Stomach (tissue), 8 donors: ENCODE measurements at regions not wholly inside any gene's neighbourhood (a gene's known extent, or its start where the extent isn't known, plus 50 kb on each side); places are given as distances from the start of the nearest gene placed in this dataset.

Source experiments
- DNase-seq, 2 donors: peaks; one replicate each; pipeline versions ENCODE4 v3.0.0 to v3.0.0-alpha.2; 2013 to 2019
- H3K27ac ChIP-seq, 5 donors: fragments of 200-600 bp in 4 of 5; sonication (generic) in 4 of 5; one replicate each; pipeline ENCODE4 v1.5.1; 2013 to 2019; ENCODE audit warnings: mild to moderate bottlenecking in 1 of 5, moderate library complexity in 1 of 5
- H3K27me3 ChIP-seq, 3 donors: fragments of 200-600 bp; sonication (generic); one replicate each; pipeline ENCODE4 v1.5.1; 2017 to 2019; ENCODE audit warnings: mixed run types in 1 of 3
- H3K36me3 ChIP-seq, 4 donors: fragments of 200-600 bp; sonication (generic); 1 replicate in 3 of 4; 2 replicates in 1 of 4; pipeline ENCODE4 v1.5.1; 2016 to 2019
- H3K4me1 ChIP-seq, 4 donors: fragments of 200-600 bp; sonication (generic); one replicate each; pipeline ENCODE4 v1.5.1; 2016 to 2019
- H3K4me3 ChIP-seq, 4 donors: fragments of 200-600 bp; sonication (generic) in 3 of 4; one replicate each; pipeline ENCODE4 v1.5.1; 2016 to 2019; ENCODE audit warnings: mild to moderate bottlenecking in 1 of 4
- H3K9me3 ChIP-seq, 4 donors: fragments of 200-600 bp; sonication (generic); one replicate each; pipeline ENCODE4 v1.5.1; 2016 to 2019
- EP300 ChIP-seq: sonication (generic); formaldehyde crosslinking; IDR thresholded peaks from one replicate; pipeline ENCODE4 v1.6.1; 2017; ENCODE audit warnings: antibody characterized with exemption
- POLR2A ChIP-seq, 4 donors: fragments of 450-650 bp; IDR thresholded peaks; one replicate each; pipeline ENCODE4 v1.6.1; 2016; ENCODE audit warnings: antibody characterized with exemption in 4 of 4, control low read depth in 2 of 4, mild to moderate bottlenecking in 1 of 4, moderate library complexity in 1 of 4
- POLR2AphosphoS5 ChIP-seq, 3 donors: sonication (generic); formaldehyde crosslinking; IDR thresholded peaks; one replicate each; pipeline ENCODE4 v1.6.1; 2016; ENCODE audit warnings: antibody characterized with exemption in 3 of 3
- WGBS, 5 donors: extraction: QIAGEN DNeasy Blood & Tissue Kit in 3 of 5; methylation state at CpG; one replicate each; pipeline versions ENCODE4 v1.1.5 to v1.1.7; 2013 to 2018; 5-methylcytosine and 5-hydroxymethylcytosine counted together
- intact Hi-C: fragments of 100-400 bp; cut with DNase I; formaldehyde crosslinking; loops from one replicate; pipeline ENCODE4 v1.15.1; 2023; ENCODE audit warnings: low total_unique reads
- TF ChIP-seq, protein P1 (sequence below), 7 experiments: fragments of 450-650 bp in 4 of 7; fragments of 200-600 bp in 3 of 7; sonication (generic) in 3 of 7; IDR thresholded peaks; one replicate each; pipeline ENCODE4 v1.5.1; 2016 to 2019; ENCODE audit warnings: antibody characterized with exemption in 7 of 7, control low read depth in 2 of 7, mild to moderate bottlenecking in 1 of 7
- donor health status: healthy with polysubstance abuse.
- donor health status: Bipolar disorder and iron deficiency.
- donor health status: healthy.

DNA sequence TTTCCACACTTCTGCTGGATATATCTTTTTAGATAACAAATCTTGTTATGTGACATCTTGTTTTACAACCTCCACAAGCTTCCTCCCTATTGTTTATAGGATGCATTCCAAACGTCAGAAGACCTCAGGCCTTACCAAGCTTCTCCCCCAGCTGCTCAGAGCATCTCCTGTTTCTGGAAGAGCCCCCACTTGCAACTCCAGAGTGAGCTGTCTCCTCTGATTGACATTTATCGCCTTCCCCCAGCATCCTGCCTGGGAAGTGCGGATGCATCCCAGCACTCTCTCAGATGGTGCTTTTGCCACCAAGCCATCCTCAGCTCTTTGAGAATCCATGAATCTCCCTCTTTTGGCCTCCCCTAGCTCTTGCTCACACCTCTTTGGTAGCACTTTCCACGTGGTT lies 123.5 kb downstream of the LRRC70 start:
- Histone ChIP-seq H3K4me3 (no peak overlapping the region), H3K4me1 (no peaks in the 10 kb centered on the region), H3K27me3 (no peaks in the 10 kb centered on the region), H3K27ac (no peak overlapping the region), H3K9me3 (peaks cover 0 to 5% (median under 1%) of the 10 kb centered on the region in 4 donors), H3K36me3 (no peaks in the 10 kb centered on the region)
- intact Hi-C loops: no loop called here
- 56 to 68% (median 64%) methylated on average over 4 of the region's 4 CpGs for WGBS, 5 donors
- no peak for DNase-seq
- TF ChIP-seq POLR2AphosphoS5 (IDR thresholded peaks at IDR 0.05) (no peak), POLR2A (IDR thresholded peaks at IDR 0.05) (no peak), EP300 (no peak)
- TF ChIP-seq, protein P1, sequence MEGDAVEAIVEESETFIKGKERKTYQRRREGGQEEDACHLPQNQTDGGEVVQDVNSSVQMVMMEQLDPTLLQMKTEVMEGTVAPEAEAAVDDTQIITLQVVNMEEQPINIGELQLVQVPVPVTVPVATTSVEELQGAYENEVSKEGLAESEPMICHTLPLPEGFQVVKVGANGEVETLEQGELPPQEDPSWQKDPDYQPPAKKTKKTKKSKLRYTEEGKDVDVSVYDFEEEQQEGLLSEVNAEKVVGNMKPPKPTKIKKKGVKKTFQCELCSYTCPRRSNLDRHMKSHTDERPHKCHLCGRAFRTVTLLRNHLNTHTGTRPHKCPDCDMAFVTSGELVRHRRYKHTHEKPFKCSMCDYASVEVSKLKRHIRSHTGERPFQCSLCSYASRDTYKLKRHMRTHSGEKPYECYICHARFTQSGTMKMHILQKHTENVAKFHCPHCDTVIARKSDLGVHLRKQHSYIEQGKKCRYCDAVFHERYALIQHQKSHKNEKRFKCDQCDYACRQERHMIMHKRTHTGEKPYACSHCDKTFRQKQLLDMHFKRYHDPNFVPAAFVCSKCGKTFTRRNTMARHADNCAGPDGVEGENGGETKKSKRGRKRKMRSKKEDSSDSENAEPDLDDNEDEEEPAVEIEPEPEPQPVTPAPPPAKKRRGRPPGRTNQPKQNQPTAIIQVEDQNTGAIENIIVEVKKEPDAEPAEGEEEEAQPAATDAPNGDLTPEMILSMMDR (IDR thresholded peaks at IDR 0.05): no peak

DNA sequence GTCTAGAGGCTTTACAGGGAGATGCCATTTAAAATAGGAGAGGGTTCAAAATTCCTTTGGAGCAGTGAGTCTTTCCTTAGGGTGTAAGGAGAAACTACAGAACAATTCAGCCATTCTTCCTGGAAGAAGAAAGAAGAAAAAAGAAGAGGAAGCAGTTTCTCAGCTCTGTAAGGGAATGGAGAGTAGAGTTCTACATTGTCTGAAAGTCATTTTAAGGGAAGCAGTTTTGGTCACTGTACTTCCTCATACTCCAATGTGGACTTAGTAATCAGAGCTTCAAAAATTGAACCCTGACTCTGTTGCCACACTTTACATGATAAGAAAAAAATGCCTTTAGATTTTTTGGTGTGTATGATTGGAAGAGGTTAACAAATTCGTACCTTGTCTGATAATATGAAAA lies 122.4 kb downstream of the LRRC70 start:
- H3K27me3 ChIP-seq: no peaks in the 10 kb centered on the region
- WGBS, 5 donors: 26 to 55% (median 46%) methylated on average over 1 of the region's 1 CpG

DNA sequence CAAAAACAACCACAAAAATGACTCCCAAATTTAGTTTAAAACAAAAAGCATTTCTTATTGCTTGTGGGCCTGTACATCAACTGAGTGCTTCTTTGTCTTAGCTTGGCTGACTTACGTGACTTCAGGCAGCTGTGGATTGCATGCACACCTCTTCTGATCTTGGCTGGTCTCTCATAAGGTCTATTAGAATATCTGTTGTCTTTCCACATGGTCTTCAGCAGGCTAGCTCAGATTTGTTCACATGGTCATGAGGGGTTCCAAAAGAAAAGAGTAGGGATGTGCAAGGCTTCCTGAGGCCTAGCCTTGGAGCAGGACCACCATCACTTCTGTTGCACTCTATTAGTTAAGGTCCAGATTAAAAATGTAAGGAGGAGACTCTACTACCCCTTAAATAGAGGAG lies 120.1 kb downstream of the LRRC70 start:
- H3K4me1 ChIP-seq: no peaks in the 10 kb centered on the region
- H3K27me3 ChIP-seq: no peaks in the 10 kb centered on the region
- H3K9me3 ChIP-seq: peaks cover 0 to 5% (median 0%) of the 10 kb centered on the region in 4 donors
- H3K27ac ChIP-seq: no peak overlapping the region
- H3K4me3 ChIP-seq: no peak overlapping the region
- no peak for DNase-seq
- intact Hi-C loops: no loop called here
- TF ChIP-seq, protein P1 (IDR thresholded peaks at IDR 0.05): no peak
- no peak for TF ChIP-seq POLR2A (IDR thresholded peaks at IDR 0.05)
- no peak for TF ChIP-seq EP300
- no peak for TF ChIP-seq POLR2AphosphoS5 (IDR thresholded peaks at IDR 0.05)
- 46 to 85% (median 81%) methylated on average over 1 of the region's 1 CpG for WGBS, 5 donors
- no peaks in the 10 kb centered on the region for H3K36me3 ChIP-seq

More for the DNA sequence above, 122.4 kb downstream of the LRRC70 start:
- H3K9me3 ChIP-seq: peaks cover 0 to 5% (median 0%) of the 10 kb centered on the region in 4 donors
- H3K27ac ChIP-seq: no peak overlapping the region
- intact Hi-C loops: no loop called here
- DNase-seq: no peak
- no peaks in the 10 kb centered on the region for H3K4me1 ChIP-seq
- H3K36me3 ChIP-seq: no peaks in the 10 kb centered on the region
- no peak overlapping the region for H3K4me3 ChIP-seq
- TF ChIP-seq POLR2A (IDR thresholded peaks at IDR 0.05) (no peak), POLR2AphosphoS5 (IDR thresholded peaks at IDR 0.05) (no peak), EP300 (no peak)
- TF ChIP-seq, protein P1 (IDR thresholded peaks at IDR 0.05): no peak

DNA sequence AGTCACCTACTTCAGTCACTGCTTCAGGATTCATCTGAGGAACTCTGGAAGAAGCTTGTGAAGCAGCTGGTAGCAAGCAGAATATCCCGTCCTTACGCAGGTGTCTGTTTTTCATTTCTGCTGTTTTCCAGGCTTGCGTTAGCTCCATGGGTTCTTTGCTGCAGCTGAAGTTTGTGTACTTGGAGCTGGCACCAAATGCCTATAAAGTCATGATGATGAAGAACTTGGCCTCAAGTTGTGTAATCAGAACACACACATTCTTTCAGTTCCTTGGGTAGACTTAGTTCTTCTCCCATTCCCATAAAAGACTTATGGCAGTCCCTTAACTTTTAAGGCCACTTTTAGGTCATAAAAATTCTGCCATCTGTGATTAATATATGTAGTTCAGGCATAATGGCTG lies 116.7 kb downstream of the LRRC70 start:
- Histone ChIP-seq H3K27me3 (no peaks in the 10 kb centered on the region), H3K4me3 (no peak overlapping the region), H3K4me1 (peaks cover 0 to 5% (median 2%) of the 10 kb centered on the region in 4 donors), H3K36me3 (no peaks in the 10 kb centered on the region), H3K27ac (peak overlapping the region in 1 of 5 donors; percentile 46), H3K9me3 (peaks cover 0 to 5% (median 0%) of the 10 kb centered on the region in 4 donors)
- TF ChIP-seq EP300: no peak
- TF ChIP-seq, protein P1 (IDR thresholded peaks at IDR 0.05): no peak
- no peak for TF ChIP-seq POLR2AphosphoS5 (IDR thresholded peaks at IDR 0.05)
- TF ChIP-seq POLR2A (IDR thresholded peaks at IDR 0.05): no peak
- intact Hi-C loops: no loop called here
- 74 to 98% (median 95%) methylated on average over 3 of the region's 3 CpGs for WGBS, 5 donors
- peak in 1 of 2 donors; percentile 7 for DNase-seq
